ENCODE measurements at regions not wholly inside any gene's neighbourhood (a gene's known extent, or its start where the extent isn't known, plus 50 kb on each side); places are given as distances from the start of the nearest gene placed in this dataset.

- no peak overlapping the region for H3K4me3 ChIP-seq (replicated peaks in 1 of 2; ENCODE audit: low read depth in 2 of 2, low read length in 2 of 2)
- no peak for TF ChIP-seq CTCF (IDR thresholded peaks at IDR 0.05; ENCODE audit: low read depth, low read length)
- no peak for DNase-seq (ENCODE audit: low read depth in 2 of 2)
Observed at GRCh38 chr4:135777361-135777760, 1575.8 kb upstream of the PABPC4L start.

DNA sequence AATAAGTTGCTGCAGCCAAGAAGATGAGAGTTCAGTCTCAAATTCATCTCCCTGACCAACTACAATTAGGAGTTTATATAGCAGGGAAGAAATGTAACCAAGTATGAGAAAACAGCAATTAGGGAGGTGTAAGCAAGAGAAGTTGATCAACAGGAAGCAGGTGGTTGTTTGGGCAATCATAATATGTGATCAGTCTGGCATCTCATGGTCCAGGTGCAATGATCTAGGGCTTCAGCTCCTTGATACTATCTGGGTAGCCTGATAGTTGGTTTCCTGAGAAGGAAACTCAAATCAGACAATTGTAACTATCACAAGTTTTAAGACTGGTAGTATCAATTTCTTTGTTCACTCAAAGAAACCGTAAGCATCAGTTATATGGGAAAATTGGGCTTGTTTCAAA lies 1574.3 kb upstream of the PABPC4L start:
- TF ChIP-seq CTCF (IDR thresholded peaks at IDR 0.05; ENCODE audit: low read depth, low read length): no peak
- H3K4me3 ChIP-seq (replicated peaks in 1 of 2; ENCODE audit: low read depth in 2 of 2, low read length in 2 of 2): no peak overlapping the region

DNA sequence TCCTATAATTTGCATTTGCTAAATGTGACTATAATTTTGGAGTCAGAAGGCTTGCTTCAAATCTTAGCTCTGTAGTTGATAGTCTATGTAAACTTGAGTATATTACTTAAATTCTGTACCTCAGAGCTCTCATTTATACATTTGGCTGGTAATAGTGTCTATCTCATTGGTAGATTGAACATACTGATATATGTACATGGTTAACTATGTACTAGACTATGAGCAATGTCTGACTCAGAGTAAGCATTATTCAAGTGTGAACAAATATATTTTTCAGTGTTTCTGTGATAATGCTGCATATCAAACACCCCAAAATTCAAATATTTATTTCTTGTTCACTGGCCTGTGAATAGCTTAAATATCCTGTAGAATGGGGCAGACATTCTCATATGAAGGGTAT lies 1568.9 kb upstream of the PABPC4L start:
- no peak for DNase-seq (ENCODE audit: low read depth in 2 of 2)
- H3K4me3 ChIP-seq (replicated peaks in 1 of 2; ENCODE audit: low read depth in 2 of 2, low read length in 2 of 2): no peak overlapping the region
- TF ChIP-seq CTCF (IDR thresholded peaks at IDR 0.05; ENCODE audit: low read depth, low read length): no peak

More for the DNA sequence above, 1574.3 kb upstream of the PABPC4L start:
- no peak for DNase-seq (ENCODE audit: low read depth in 2 of 2)

- TF ChIP-seq CTCF (IDR thresholded peaks at IDR 0.05; ENCODE audit: low read depth, low read length): no peak
- no peak for DNase-seq (ENCODE audit: low read depth in 2 of 2)
- H3K4me3 ChIP-seq (replicated peaks in 1 of 2; ENCODE audit: low read depth in 2 of 2, low read length in 2 of 2): no peak overlapping the region
Observed at GRCh38 chr4:135744928-135745327, 1543.3 kb upstream of the PABPC4L start.

DNA sequence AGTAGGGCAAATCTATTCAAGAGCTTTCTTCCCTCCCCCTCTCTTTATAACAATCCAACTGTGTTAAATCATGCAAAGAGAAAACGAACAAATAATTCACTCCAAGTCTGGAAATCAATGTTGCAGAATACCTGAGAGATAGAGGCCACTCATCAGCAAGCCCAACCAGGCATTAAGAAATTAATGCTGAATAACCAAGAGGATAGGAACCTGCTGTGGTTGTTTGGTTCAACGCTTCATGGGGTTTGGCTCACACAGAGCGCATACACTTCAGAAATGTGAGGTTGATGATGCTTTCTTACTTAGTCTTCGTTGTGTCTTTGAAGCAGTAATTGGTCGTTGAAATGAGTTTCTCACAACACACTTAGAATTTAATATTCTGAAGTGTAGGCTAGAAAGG lies 1540.0 kb upstream of the PABPC4L start:
- DNase-seq (ENCODE audit: low read depth in 2 of 2): no peak
- H3K4me3 ChIP-seq (replicated peaks in 1 of 2; ENCODE audit: low read depth in 2 of 2, low read length in 2 of 2): no peak overlapping the region
- no peak for TF ChIP-seq CTCF (IDR thresholded peaks at IDR 0.05; ENCODE audit: low read depth, low read length)

DNA sequence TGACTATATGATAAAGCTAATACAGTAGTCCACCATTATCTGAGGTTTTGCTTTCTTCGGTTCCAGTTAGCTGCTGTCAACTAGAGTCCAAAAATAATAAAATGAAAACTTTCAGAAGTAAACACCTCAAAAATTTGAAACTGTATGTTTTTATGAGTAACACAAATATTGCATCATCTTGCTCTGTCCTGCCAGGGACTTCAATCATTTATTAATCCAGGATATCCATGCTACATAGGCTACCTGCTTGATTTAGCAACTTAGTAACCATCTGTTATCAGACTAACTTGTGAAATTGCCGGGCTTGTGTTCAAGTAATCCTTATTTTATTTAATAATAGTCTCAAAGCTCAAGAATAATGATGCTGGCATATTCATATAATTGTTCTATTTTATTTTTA lies 1537.8 kb upstream of the PABPC4L start:
- no peak for DNase-seq (ENCODE audit: low read depth in 2 of 2)
- no peak overlapping the region for H3K4me3 ChIP-seq (replicated peaks in 1 of 2; ENCODE audit: low read depth in 2 of 2, low read length in 2 of 2)
- TF ChIP-seq CTCF (IDR thresholded peaks at IDR 0.05; ENCODE audit: low read depth, low read length): no peak

DNA sequence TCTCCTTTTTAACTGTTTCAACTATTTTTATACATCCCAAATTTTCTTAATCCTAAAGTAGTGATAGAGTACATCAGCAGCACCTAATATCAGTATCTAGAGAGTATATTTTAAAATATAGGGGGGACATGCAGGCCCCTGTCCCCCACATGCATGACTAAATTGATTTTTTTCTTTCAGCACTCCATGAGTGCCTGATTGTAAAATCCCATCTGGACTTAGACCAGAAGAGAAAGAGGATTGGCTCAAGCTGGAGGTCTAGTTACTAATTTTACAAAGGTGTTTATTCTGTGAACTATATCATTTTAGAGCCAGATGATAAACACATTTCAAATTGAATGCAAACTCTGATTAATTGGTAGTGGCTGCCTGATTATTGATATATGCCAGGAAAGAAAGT lies 1533.9 kb upstream of the PABPC4L start:
- no peak overlapping the region for H3K4me3 ChIP-seq (replicated peaks in 1 of 2; ENCODE audit: low read depth in 2 of 2, low read length in 2 of 2)
- TF ChIP-seq CTCF (IDR thresholded peaks at IDR 0.05; ENCODE audit: low read depth, low read length): no peak
- no peak for DNase-seq (ENCODE audit: low read depth in 2 of 2)

All from cardiac fibroblast (primary cell).